HG02678 (cell line): ENCODE measurements at regions not wholly inside any gene's neighbourhood (a gene's known extent, or its start where the extent isn't known, plus 50 kb on each side); places are given as distances from the start of the nearest gene placed in this dataset.

Experiments
- ATAC-seq: cut with Tn5 transposase; IDR thresholded peaks from one replicate; pipeline ENCODE4 v1.9.1; 2021; ENCODE audit warnings: mild to moderate bottlenecking, moderate library complexity; ENCODE audit not compliant: unreplicated experiment

- no peak for ATAC-seq
Observed at GRCh38 chr7:12741951-12742575, 54.6 kb downstream of the ARL4A start.

- no peak for ATAC-seq
Observed at GRCh38 chr7:12746211-12746610, 58.8 kb downstream of the ARL4A start.

- no peak for ATAC-seq
Observed at GRCh38 chr7:12747687-12748306, 60.4 kb downstream of the ARL4A start.

- no peak for ATAC-seq
Observed at GRCh38 chr7:12749069-12749468, 61.6 kb downstream of the ARL4A start.

GRCh38 chr7:12749746-12750145, 62.3 kb downstream of the ARL4A start:
- ATAC-seq, result no peak

GRCh38 chr7:12751764-12752163, 64.3 kb downstream of the ARL4A start:
- no peak for ATAC-seq

GRCh38 chr7:12754179-12754578, 66.7 kb downstream of the ARL4A start:
- ATAC-seq, result no peak

- no peak for ATAC-seq
Observed at GRCh38 chr7:12756821-12757220, 69.4 kb downstream of the ARL4A start.

- ATAC-seq, result no peak
Observed at GRCh38 chr7:12757443-12757842, 70.0 kb downstream of the ARL4A start.

- ATAC-seq, result no peak
Observed at GRCh38 chr7:12759151-12759550, 71.7 kb downstream of the ARL4A start.

GRCh38 chr7:12761111-12761510, 73.7 kb downstream of the ARL4A start:
- no peak for ATAC-seq

GRCh38 chr7:12761691-12762090, 74.3 kb downstream of the ARL4A start:
- ATAC-seq, result no peak

GRCh38 chr7:12764458-12764891, 77.0 kb downstream of the ARL4A start:
- no peak for ATAC-seq

- ATAC-seq, result no peak
Observed at GRCh38 chr7:12765431-12766100, 78.1 kb downstream of the ARL4A start.

GRCh38 chr7:12766416-12766815, 79.0 kb downstream of the ARL4A start:
- ATAC-seq, result no peak

- ATAC-seq, result no peak
Observed at GRCh38 chr7:12768948-12769347, 81.5 kb downstream of the ARL4A start.

- ATAC-seq, result no peak
Observed at GRCh38 chr7:12769444-12769843, 82.0 kb downstream of the ARL4A start.

GRCh38 chr7:12770227-12770975, 83.0 kb downstream of the ARL4A start:
- ATAC-seq, result no peak

- ATAC-seq, result no peak
Observed at GRCh38 chr7:12771378-12771877, 84.0 kb downstream of the ARL4A start.

GRCh38 chr7:12772768-12773167, 85.3 kb downstream of the ARL4A start:
- ATAC-seq, result no peak

GRCh38 chr7:12777257-12777656, 89.8 kb downstream of the ARL4A start:
- ATAC-seq, result no peak
